GM12872 (cell line): ENCODE measurements at regions not wholly inside any gene's neighbourhood (a gene's known extent, or its start where the extent isn't known, plus 50 kb on each side); places are given as distances from the start of the nearest gene placed in this dataset.

ENCODE experiments used
- TF ChIP-seq, protein P1 (sequence below): IDR thresholded peaks from 3 replicates; pipeline ENCODE4 v1.5.1; 2011; ENCODE audit warnings: low read depth, mild to moderate bottlenecking, low read length, moderate library complexity; ENCODE audit not compliant: insufficient read depth

DNA sequence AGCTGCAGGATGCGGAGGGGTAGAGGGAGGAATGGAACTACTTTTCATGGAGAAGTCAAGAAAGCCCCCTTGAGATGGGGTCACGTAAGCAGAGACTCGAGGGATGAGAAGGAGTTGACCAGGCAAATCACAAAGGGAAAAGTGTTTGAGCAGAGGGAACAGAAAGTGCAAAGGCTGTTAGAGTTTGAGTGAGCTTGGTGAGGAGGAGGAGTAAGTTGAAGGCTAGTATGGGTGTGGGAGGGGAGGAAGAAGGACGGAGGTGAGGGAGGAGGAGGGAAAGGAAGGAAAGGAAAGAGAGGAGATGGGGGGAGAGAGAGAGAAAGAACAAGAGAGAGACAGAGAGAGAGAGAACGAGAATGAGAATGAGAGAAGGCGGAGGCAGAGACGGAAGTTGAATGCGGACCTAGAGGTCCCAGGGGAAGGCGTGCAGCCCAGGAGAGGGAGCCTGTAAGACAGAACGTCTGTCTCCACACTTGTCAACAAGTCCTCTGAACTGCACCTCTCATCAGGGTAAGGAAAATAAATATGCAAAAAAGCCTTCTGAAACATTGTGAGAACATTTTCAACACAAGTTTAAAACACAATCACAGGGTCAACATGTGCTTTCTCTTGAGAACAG lies 279.8 kb upstream of the EEF2KMT start:
- TF ChIP-seq, protein P1, sequence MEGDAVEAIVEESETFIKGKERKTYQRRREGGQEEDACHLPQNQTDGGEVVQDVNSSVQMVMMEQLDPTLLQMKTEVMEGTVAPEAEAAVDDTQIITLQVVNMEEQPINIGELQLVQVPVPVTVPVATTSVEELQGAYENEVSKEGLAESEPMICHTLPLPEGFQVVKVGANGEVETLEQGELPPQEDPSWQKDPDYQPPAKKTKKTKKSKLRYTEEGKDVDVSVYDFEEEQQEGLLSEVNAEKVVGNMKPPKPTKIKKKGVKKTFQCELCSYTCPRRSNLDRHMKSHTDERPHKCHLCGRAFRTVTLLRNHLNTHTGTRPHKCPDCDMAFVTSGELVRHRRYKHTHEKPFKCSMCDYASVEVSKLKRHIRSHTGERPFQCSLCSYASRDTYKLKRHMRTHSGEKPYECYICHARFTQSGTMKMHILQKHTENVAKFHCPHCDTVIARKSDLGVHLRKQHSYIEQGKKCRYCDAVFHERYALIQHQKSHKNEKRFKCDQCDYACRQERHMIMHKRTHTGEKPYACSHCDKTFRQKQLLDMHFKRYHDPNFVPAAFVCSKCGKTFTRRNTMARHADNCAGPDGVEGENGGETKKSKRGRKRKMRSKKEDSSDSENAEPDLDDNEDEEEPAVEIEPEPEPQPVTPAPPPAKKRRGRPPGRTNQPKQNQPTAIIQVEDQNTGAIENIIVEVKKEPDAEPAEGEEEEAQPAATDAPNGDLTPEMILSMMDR = no peak

GRCh38 chr16:5374184-5374583 lies 276.6 kb upstream of the EEF2KMT start:
- TF ChIP-seq, protein P1 = no peak

DNA sequence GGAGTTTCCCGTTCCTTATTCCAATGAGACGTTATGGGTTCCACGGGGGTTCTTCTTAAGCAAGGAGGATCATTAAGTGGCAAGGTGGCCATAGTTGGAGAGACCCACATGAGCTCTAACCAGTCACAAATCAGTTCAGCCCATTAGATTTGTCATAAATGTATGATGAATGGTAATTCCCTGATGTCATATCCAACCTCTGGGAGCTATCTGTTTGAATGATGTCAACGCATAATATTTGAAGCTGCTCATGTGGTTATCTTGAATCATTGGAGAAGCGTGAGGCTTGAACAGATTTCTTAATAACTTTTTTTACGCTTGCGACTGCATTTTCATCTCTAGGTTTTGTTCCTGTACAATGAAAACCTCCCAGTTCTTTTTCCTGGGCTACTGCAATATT lies 270.4 kb upstream of the EEF2KMT start:
- TF ChIP-seq, protein P1 = no peak

- TF ChIP-seq, protein P1 = no peak
These were observed 268.5 kb upstream of the EEF2KMT start for GRCh38 chr16:5366126-5366525.

- TF ChIP-seq, protein P1 = no peak
These were observed 266.6 kb upstream of the EEF2KMT start for GRCh38 chr16:5364186-5364585.

DNA sequence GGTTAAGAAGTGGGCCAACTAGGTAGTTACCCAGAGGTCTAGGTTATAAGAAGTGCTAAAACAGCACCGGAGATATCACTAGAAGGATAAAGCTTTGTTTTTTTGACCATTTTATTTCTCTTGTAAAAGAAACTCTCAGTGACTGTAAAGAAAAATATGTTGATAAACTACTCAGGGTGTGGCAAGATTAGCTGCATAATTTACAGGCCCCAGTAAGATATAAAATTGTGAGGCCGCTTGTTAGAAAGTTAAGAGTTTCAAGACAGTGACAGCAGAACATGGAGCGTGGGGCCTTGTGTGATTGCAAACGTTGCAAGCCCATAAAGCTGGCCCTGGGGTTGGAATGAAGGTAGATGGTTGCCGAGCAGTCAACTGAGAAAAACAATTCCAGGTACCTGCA lies 263.7 kb upstream of the EEF2KMT start:
- TF ChIP-seq, protein P1 = no peak

GRCh38 chr16:5354645-5355044 lies 257.1 kb upstream of the EEF2KMT start:
- TF ChIP-seq, protein P1 = no peak
